ENCODE measurements at regions not wholly inside any gene's neighbourhood (a gene's known extent, or its start where the extent isn't known, plus 50 kb on each side); places are given as distances from the start of the nearest gene placed in this dataset.
"Not testable (repeated sequence)": the region's sequence is repeated elsewhere in the genome, so short reads cannot be mapped to it uniquely, and the experiment has no call there.

- H3K4me3 ChIP-seq (ENCODE audit: extremely low read depth in 1 of 4, insufficient read depth in 2 of 4, low read depth in 3 of 4, low read length in 4 of 4); H3K27me3 ChIP-seq (replicated peaks in 1 of 4; ENCODE audit: control insufficient read depth in 3 of 4, extremely low read depth in 1 of 4, insufficient read depth in 3 of 4, low read length in 3 of 4); H2BK12ac ChIP-seq (ENCODE audit: low read depth, low read length); H3K36me3 ChIP-seq (ENCODE audit: control insufficient read depth in 2 of 4, insufficient read depth in 4 of 4, low read length in 3 of 4); H3K14ac ChIP-seq (ENCODE audit: insufficient read length); H3K79me2 ChIP-seq (ENCODE audit: control insufficient read depth in 1 of 2, insufficient read depth in 2 of 2, low read length in 2 of 2); H3K79me1 ChIP-seq (ENCODE audit: low read depth, low read length); H3K4me2 ChIP-seq (ENCODE audit: insufficient read depth in 1 of 2, low read depth in 2 of 2, low read length in 2 of 2); H3K18ac ChIP-seq (ENCODE audit: extremely low read depth, low read length); H3K9me3 ChIP-seq (ENCODE audit: insufficient read depth in 2 of 2, low read depth in 1 of 2, low read length in 1 of 2); FAIRE-seq; H4K5ac ChIP-seq (ENCODE audit: insufficient read length, low read depth, low read length); CTCF ChIA-PET (ENCODE audit: partially characterized antibody); H3K23ac ChIP-seq (ENCODE audit: insufficient read length); H2BK20ac ChIP-seq (ENCODE audit: low read length); H4K20me1 ChIP-seq (replicated peaks in 1 of 2; ENCODE audit: control insufficient read depth in 1 of 2, insufficient read depth in 2 of 2, low read length in 2 of 2); H2AK5ac ChIP-seq (ENCODE audit: low read depth, low read length); H2BK120ac ChIP-seq (replicated peaks; ENCODE audit: low read depth, low read length); H4K91ac ChIP-seq (replicated peaks; ENCODE audit: insufficient read length, low read length); H2BK5ac ChIP-seq (ENCODE audit: low read depth, low read length); H2AFZ ChIP-seq (ENCODE audit: low read length); H2BK15ac ChIP-seq (ENCODE audit: low read length); H3K23me2 ChIP-seq (ENCODE audit: low read depth, low read length); H3K56ac ChIP-seq (replicated peaks; ENCODE audit: insufficient read length, low read depth, low read length); POLR2A ChIA-PET (ENCODE audit: partially characterized antibody); H4K8ac ChIP-seq (ENCODE audit: extremely low read depth, insufficient read depth, low read length); H3K9ac ChIP-seq (replicated peaks in 1 of 4; ENCODE audit: extremely low read depth in 1 of 4, low read depth in 3 of 4, low read length in 3 of 4); H3K27ac ChIP-seq (ENCODE audit: low read depth, low read length); H3K4ac ChIP-seq (replicated peaks; ENCODE audit: insufficient read length, low read depth, low read length); DNase-seq (ENCODE audit: low read depth in 1 of 2, low spot score in 2 of 2): not testable (repeated sequence)
- 68% methylated on average over 4 of the region's 4 CpGs; no CpG with 5 or more reads in 1 of the 2 experiments for WGBS, 2 experiments (ENCODE audit: extremely low coverage in 1 of 2, insufficient coverage in 1 of 2, insufficient read length in 1 of 2, insufficient replicate concordance in 2 of 2, low coverage in 1 of 2, low lambda C conversion rate in 2 of 2, missing lambda C conversion rate in 1 of 2)
- peaks cover 0 to 12% (median 2%) of the 10 kb centered on the region in 4 experiments; a peak in 3 of 7 replicates for H3K4me1 ChIP-seq (replicated peaks in 1 of 4; ENCODE audit: control insufficient read depth in 3 of 4, insufficient read depth in 4 of 4, low read length in 3 of 4)
Observed at GRCh38 chr2:111466744-111467143, 346.0 kb downstream of the BCL2L11 start.

DNA sequence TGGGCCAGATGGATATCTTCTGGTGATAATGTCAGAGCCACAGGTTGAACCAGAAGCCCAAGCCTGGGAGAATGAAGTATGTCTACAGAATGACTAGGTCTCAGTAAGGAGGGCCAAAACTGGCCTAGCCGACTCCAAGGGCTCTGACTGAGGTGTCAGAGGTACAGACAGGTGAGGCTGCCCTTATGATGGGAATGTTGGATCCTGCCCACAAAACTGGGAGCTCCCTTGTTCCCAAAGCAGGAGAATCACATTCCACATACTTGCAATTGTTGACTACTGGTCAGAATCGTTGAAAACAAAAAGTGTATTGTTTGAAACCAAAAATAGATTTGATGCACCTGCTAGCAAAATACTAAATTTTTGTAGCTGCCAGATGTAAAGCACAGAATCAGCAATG is 350.2 kb downstream of the BCL2L11 start:
- CTCF ChIA-PET (ENCODE audit: partially characterized antibody); POLR2A ChIA-PET (ENCODE audit: partially characterized antibody): not testable (repeated sequence)

More for the DNA sequence above, 350.2 kb downstream of the BCL2L11 start:
- H4K20me1 ChIP-seq (replicated peaks in 1 of 2; ENCODE audit: control insufficient read depth in 1 of 2, insufficient read depth in 2 of 2, low read length in 2 of 2); H3K18ac ChIP-seq (ENCODE audit: extremely low read depth, low read length); H3K9me3 ChIP-seq (ENCODE audit: insufficient read depth in 2 of 2, low read depth in 1 of 2, low read length in 1 of 2); H3K36me3 ChIP-seq (ENCODE audit: control insufficient read depth in 2 of 4, insufficient read depth in 4 of 4, low read length in 3 of 4); H3K56ac ChIP-seq (replicated peaks; ENCODE audit: insufficient read length, low read depth, low read length); H4K91ac ChIP-seq (replicated peaks; ENCODE audit: insufficient read length, low read length); H2BK12ac ChIP-seq (ENCODE audit: low read depth, low read length); H3K79me1 ChIP-seq (ENCODE audit: low read depth, low read length); FAIRE-seq; H2BK15ac ChIP-seq (ENCODE audit: low read length); H3K9ac ChIP-seq (replicated peaks in 1 of 4; ENCODE audit: extremely low read depth in 1 of 4, low read depth in 3 of 4, low read length in 3 of 4); H3K4me2 ChIP-seq (ENCODE audit: insufficient read depth in 1 of 2, low read depth in 2 of 2, low read length in 2 of 2); H3K27ac ChIP-seq (ENCODE audit: low read depth, low read length); H3K79me2 ChIP-seq (ENCODE audit: control insufficient read depth in 1 of 2, insufficient read depth in 2 of 2, low read length in 2 of 2); H3K27me3 ChIP-seq (replicated peaks in 1 of 4; ENCODE audit: control insufficient read depth in 3 of 4, extremely low read depth in 1 of 4, insufficient read depth in 3 of 4, low read length in 3 of 4); H4K5ac ChIP-seq (ENCODE audit: insufficient read length, low read depth, low read length); H2BK5ac ChIP-seq (ENCODE audit: low read depth, low read length); H3K4me3 ChIP-seq (ENCODE audit: extremely low read depth in 1 of 4, insufficient read depth in 2 of 4, low read depth in 3 of 4, low read length in 4 of 4); H4K8ac ChIP-seq (ENCODE audit: extremely low read depth, insufficient read depth, low read length); H2BK20ac ChIP-seq (ENCODE audit: low read length); DNase-seq (ENCODE audit: low read depth in 1 of 2, low spot score in 2 of 2); H3K23ac ChIP-seq (ENCODE audit: insufficient read length); H3K4me1 ChIP-seq (replicated peaks in 1 of 4; ENCODE audit: control insufficient read depth in 3 of 4, insufficient read depth in 4 of 4, low read length in 3 of 4); H3K14ac ChIP-seq (ENCODE audit: insufficient read length); H3K23me2 ChIP-seq (ENCODE audit: low read depth, low read length); H2BK120ac ChIP-seq (replicated peaks; ENCODE audit: low read depth, low read length); H3K4ac ChIP-seq (replicated peaks; ENCODE audit: insufficient read length, low read depth, low read length); H2AK5ac ChIP-seq (ENCODE audit: low read depth, low read length); H2AFZ ChIP-seq (ENCODE audit: low read length): not testable (repeated sequence)
- WGBS, 2 experiments (ENCODE audit: extremely low coverage in 1 of 2, insufficient coverage in 1 of 2, insufficient read length in 1 of 2, insufficient replicate concordance in 2 of 2, low coverage in 1 of 2, low lambda C conversion rate in 2 of 2, missing lambda C conversion rate in 1 of 2) = 65% methylated on average over 2 of the region's 2 CpGs; no CpG with 5 or more reads in 1 of the 2 experiments

Data from H1 (cell line).